Fibroblast of lung (primary cell): ENCODE measurements at regions not wholly inside any gene's neighbourhood (a gene's known extent, or its start where the extent isn't known, plus 50 kb on each side); places are given as distances from the start of the nearest gene placed in this dataset.

Experiments used
- DNase-seq, 2 donors: peaks; one replicate each; pipeline versions ENCODE4 v3.0.0 to v3.0.0-alpha.2; 2010; ENCODE audit warnings: low read depth in 2 of 2
- H2AFZ ChIP-seq: 2 replicates; pipeline ENCODE4 v1.5.1; 2012; ENCODE audit warnings: low read length, control low read depth, inconsistent platforms
- H3K27ac ChIP-seq: 2 replicates; pipeline ENCODE4 v1.5.1; 2011; ENCODE audit warnings: low read length, control low read depth; ENCODE audit not compliant: insufficient read depth
- H3K27me3 ChIP-seq: 2 replicates; pipeline ENCODE4 v1.5.1; 2011; ENCODE audit warnings: mild to moderate bottlenecking, low read length; ENCODE audit not compliant: control insufficient read depth, insufficient read depth
- H3K36me3 ChIP-seq: 2 replicates; pipeline ENCODE4 v1.5.1; 2011; ENCODE audit warnings: low read length; ENCODE audit not compliant: control insufficient read depth, insufficient read depth
- H3K4me1 ChIP-seq: 2 replicates; pipeline ENCODE4 v1.5.1; 2011; ENCODE audit warnings: low read length; ENCODE audit not compliant: control insufficient read depth, insufficient read depth; ENCODE audit errors: extremely low read depth
- H3K4me2 ChIP-seq: 2 replicates; pipeline ENCODE4 v1.5.1; 2011; ENCODE audit warnings: low read length, control low read depth; ENCODE audit not compliant: insufficient read depth; ENCODE audit errors: extremely low read depth
- H3K4me3 ChIP-seq, 4 experiments: fragments of 200-600 bp in 1 of 4; sonication (generic) in 1 of 4; replicated peaks in 1 of 4; 2 replicates each; pipeline ENCODE4 v1.5.1; 2011 to 2016; ENCODE audit warnings: low read length in 4 of 4, low read depth in 3 of 4, mild to moderate bottlenecking in 3 of 4, control low read depth in 2 of 4, inconsistent platforms in 1 of 4, mixed read lengths in 1 of 4; ENCODE audit not compliant: insufficient read depth in 1 of 4; ENCODE audit errors: control extremely low read depth in 1 of 4
- H3K79me2 ChIP-seq: 2 replicates; pipeline ENCODE4 v1.5.1; 2012; ENCODE audit warnings: mild to moderate bottlenecking, low read length, inconsistent platforms; ENCODE audit not compliant: control insufficient read depth, insufficient read depth
- H3K9ac ChIP-seq: 2 replicates; pipeline ENCODE4 v1.5.1; 2011; ENCODE audit warnings: mild to moderate bottlenecking, low read length, control low read depth; ENCODE audit not compliant: insufficient read depth
- H3K9me3 ChIP-seq: 2 replicates; pipeline ENCODE4 v1.5.1; 2012; ENCODE audit warnings: low read depth, low read length; ENCODE audit not compliant: control insufficient read depth, insufficient read depth
- H4K20me1 ChIP-seq: 2 replicates; pipeline ENCODE4 v1.5.1; 2011; ENCODE audit warnings: low read length; ENCODE audit not compliant: control insufficient read depth, insufficient read depth; ENCODE audit errors: extremely low read depth
- CTCF ChIP-seq, 2 donors: IDR thresholded peaks in 1 of 2; conservative IDR thresholded peaks in 1 of 2; 1 replicate in 1 of 2; 2 replicates in 1 of 2; pipeline ENCODE4 v1.5.1; 2011 to 2012; ENCODE audit warnings: low read length in 2 of 2, control low read depth in 1 of 2, inconsistent platforms in 1 of 2, low read depth in 1 of 2, mild to moderate bottlenecking in 1 of 2
- EZH2 ChIP-seq: IDR thresholded peaks from 2 replicates; pipeline ENCODE4 v1.5.1; 2012; ENCODE audit warnings: low read length, control low read depth, mild to moderate bottlenecking; ENCODE audit errors: missing control alignments

GRCh38 chr1:96980448-96980847 is 258.9 kb downstream of the PTBP2 start:
- H3K27ac ChIP-seq: no peak overlapping the region
- no peaks in the 10 kb centered on the region for H3K9me3 ChIP-seq
- H3K4me2 ChIP-seq: no peak overlapping the region
- DNase-seq: no peak
- H3K79me2 ChIP-seq: no peaks in the 10 kb centered on the region
- no peaks in the 10 kb centered on the region for H3K36me3 ChIP-seq
- no peak overlapping the region for H3K4me3 ChIP-seq
- no peaks in the 10 kb centered on the region for H3K4me1 ChIP-seq
- H4K20me1 ChIP-seq: no peaks in the 10 kb centered on the region
- TF ChIP-seq EZH2: no peak
- no peak for TF ChIP-seq CTCF (conservative IDR thresholded peaks at IDR 0.05 in 1 of 2, IDR thresholded peaks at IDR 0.05 in 1 of 2; ENCODE audit: low read depth in 1 of 2, low read length in 2 of 2)
- H2AFZ ChIP-seq: no peak overlapping the region
- no peak overlapping the region for H3K9ac ChIP-seq
- H3K27me3 ChIP-seq: no peaks in the 10 kb centered on the region

- no peaks in the 10 kb centered on the region for H3K79me2 ChIP-seq
- no peak overlapping the region for H3K27ac ChIP-seq
- H3K9me3 ChIP-seq: no peaks in the 10 kb centered on the region
- TF ChIP-seq EZH2: no peak
- no peak for TF ChIP-seq CTCF (conservative IDR thresholded peaks at IDR 0.05 in 1 of 2, IDR thresholded peaks at IDR 0.05 in 1 of 2; ENCODE audit: low read depth in 1 of 2, low read length in 2 of 2)
- H2AFZ ChIP-seq: no peak overlapping the region
- DNase-seq: no peak
- no peaks in the 10 kb centered on the region for H3K4me1 ChIP-seq
- H3K27me3 ChIP-seq: no peaks in the 10 kb centered on the region
- H3K9ac ChIP-seq: no peak overlapping the region
- H3K4me2 ChIP-seq: no peak overlapping the region
- no peaks in the 10 kb centered on the region for H4K20me1 ChIP-seq
- H3K36me3 ChIP-seq: no peaks in the 10 kb centered on the region
- H3K4me3 ChIP-seq: no peak overlapping the region
These were observed 259.6 kb downstream of the PTBP2 start for GRCh38 chr1:96981181-96981580.

GRCh38 chr1:96982118-96982517 is 260.5 kb downstream of the PTBP2 start:
- DNase-seq: no peak
- no peaks in the 10 kb centered on the region for H3K79me2 ChIP-seq
- no peaks in the 10 kb centered on the region for H3K27me3 ChIP-seq
- H3K4me2 ChIP-seq: no peak overlapping the region
- H3K9me3 ChIP-seq: no peaks in the 10 kb centered on the region
- no peak overlapping the region for H3K27ac ChIP-seq
- no peak overlapping the region for H2AFZ ChIP-seq
- H3K4me1 ChIP-seq: no peaks in the 10 kb centered on the region
- no peaks in the 10 kb centered on the region for H4K20me1 ChIP-seq
- TF ChIP-seq EZH2 (no peak), CTCF (conservative IDR thresholded peaks at IDR 0.05 in 1 of 2, IDR thresholded peaks at IDR 0.05 in 1 of 2; ENCODE audit: low read depth in 1 of 2, low read length in 2 of 2) (no peak)
- H3K9ac ChIP-seq: no peak overlapping the region
- H3K4me3 ChIP-seq: no peak overlapping the region
- no peaks in the 10 kb centered on the region for H3K36me3 ChIP-seq
